ENCODE measurements at regions not wholly inside any gene's neighbourhood (a gene's known extent, or its start where the extent isn't known, plus 50 kb on each side); places are given as distances from the start of the nearest gene placed in this dataset.

- Histone ChIP-seq H3K36me3 (ENCODE audit: insufficient read depth, low read length) (no peaks in the 10 kb centered on the region; the same call in 1 of the 2 replicates), H3K4me1 (ENCODE audit: control insufficient read depth, insufficient read depth, low read length, unreplicated experiment) (peaks cover 35% of the 10 kb centered on the region), H3K27ac (ENCODE audit: low read depth, low read length) (peak overlapping the region; percentile 95), H2AFZ (ENCODE audit: low read length, unreplicated experiment) (no peak overlapping the region), H3K27me3 (ENCODE audit: insufficient read depth, low read length) (no peaks in the 10 kb centered on the region), H3K4me3 (ENCODE audit: low read depth, low read length) (no peak overlapping the region), H3K79me2 (ENCODE audit: control insufficient read depth, insufficient read depth, low read length, unreplicated experiment) (no peaks in the 10 kb centered on the region)
Measured at GRCh38 chr1:245090491-245091090, 64.2 kb upstream of the KIF26B start.

GRCh38 chr1:245087723-245088122 lies 67.1 kb upstream of the KIF26B start:
- no peak overlapping the region for H3K27ac ChIP-seq (ENCODE audit: low read depth, low read length)
- peaks cover 45% of the 10 kb centered on the region for H3K4me1 ChIP-seq (ENCODE audit: control insufficient read depth, insufficient read depth, low read length, unreplicated experiment)
- no peak overlapping the region for H2AFZ ChIP-seq (ENCODE audit: low read length, unreplicated experiment)
- H3K36me3 ChIP-seq (ENCODE audit: insufficient read depth, low read length) = no peaks in the 10 kb centered on the region; the same call in 1 of the 2 replicates
- H3K27me3 ChIP-seq (ENCODE audit: insufficient read depth, low read length) = no peaks in the 10 kb centered on the region
- no peak overlapping the region for H3K4me3 ChIP-seq (ENCODE audit: low read depth, low read length)
- no peaks in the 10 kb centered on the region for H3K79me2 ChIP-seq (ENCODE audit: control insufficient read depth, insufficient read depth, low read length, unreplicated experiment)

DNA sequence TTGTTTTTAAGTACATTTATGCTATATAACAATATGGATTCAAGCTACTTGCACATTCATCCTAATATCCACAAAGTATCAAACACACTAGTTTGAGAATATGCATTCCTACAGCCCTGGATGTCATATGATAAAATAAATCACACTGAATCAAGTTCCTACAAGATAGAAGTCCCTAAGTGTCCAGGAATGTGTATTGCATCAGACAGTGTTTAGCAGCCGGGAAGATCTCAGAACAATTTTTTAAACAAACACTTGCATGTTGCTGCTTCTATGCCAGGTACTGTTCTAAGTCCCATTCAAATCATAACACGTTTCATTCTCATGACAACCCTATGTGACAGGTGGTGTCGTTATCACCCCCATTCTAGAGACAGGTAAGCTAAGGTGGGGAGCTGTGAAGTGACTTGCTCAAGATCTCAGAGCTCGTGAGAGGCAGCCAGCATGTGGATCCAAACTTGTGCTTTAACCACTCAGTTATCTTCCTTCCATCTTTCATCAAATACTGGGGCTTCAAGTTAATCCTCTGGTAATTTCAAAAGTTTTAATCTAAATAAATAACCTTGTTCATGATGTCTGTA lies 68.3 kb upstream of the KIF26B start:
- H3K27ac ChIP-seq (ENCODE audit: low read depth, low read length) = peak overlapping the region; percentile 87
- no peaks in the 10 kb centered on the region for H3K27me3 ChIP-seq (ENCODE audit: insufficient read depth, low read length)
- H3K4me3 ChIP-seq (ENCODE audit: low read depth, low read length) = no peak overlapping the region
- no peaks in the 10 kb centered on the region for H3K79me2 ChIP-seq (ENCODE audit: control insufficient read depth, insufficient read depth, low read length, unreplicated experiment)
- peaks cover 33% of the 10 kb centered on the region for H3K4me1 ChIP-seq (ENCODE audit: control insufficient read depth, insufficient read depth, low read length, unreplicated experiment)
- H3K36me3 ChIP-seq (ENCODE audit: insufficient read depth, low read length) = no peaks in the 10 kb centered on the region; the same call in 1 of the 2 replicates
- no peak overlapping the region for H2AFZ ChIP-seq (ENCODE audit: low read length, unreplicated experiment)

- Histone ChIP-seq H3K27me3 (ENCODE audit: insufficient read depth, low read length) (no peaks in the 10 kb centered on the region), H2AFZ (ENCODE audit: low read length, unreplicated experiment) (peak overlapping the region; percentile 52), H3K4me1 (ENCODE audit: control insufficient read depth, insufficient read depth, low read length, unreplicated experiment) (peaks cover 24% of the 10 kb centered on the region), H3K79me2 (ENCODE audit: control insufficient read depth, insufficient read depth, low read length, unreplicated experiment) (no peaks in the 10 kb centered on the region), H3K4me3 (ENCODE audit: low read depth, low read length) (no peak overlapping the region), H3K36me3 (ENCODE audit: insufficient read depth, low read length) (no peaks in the 10 kb centered on the region; the same call in 1 of the 2 replicates), H3K27ac (ENCODE audit: low read depth, low read length) (peak overlapping the region; percentile 87)
Measured at GRCh38 chr1:245085508-245086095, 69.2 kb upstream of the KIF26B start.

GRCh38 chr1:245084551-245084950 lies 70.2 kb upstream of the KIF26B start:
- Histone ChIP-seq H3K27me3 (ENCODE audit: insufficient read depth, low read length) (no peaks in the 10 kb centered on the region), H3K4me1 (ENCODE audit: control insufficient read depth, insufficient read depth, low read length, unreplicated experiment) (peaks cover 24% of the 10 kb centered on the region), H2AFZ (ENCODE audit: low read length, unreplicated experiment) (no peak overlapping the region), H3K36me3 (ENCODE audit: insufficient read depth, low read length) (no peaks in the 10 kb centered on the region), H3K27ac (ENCODE audit: low read depth, low read length) (peak overlapping the region; percentile 87), H3K79me2 (ENCODE audit: control insufficient read depth, insufficient read depth, low read length, unreplicated experiment) (no peaks in the 10 kb centered on the region), H3K4me3 (ENCODE audit: low read depth, low read length) (no peak overlapping the region)

DNA sequence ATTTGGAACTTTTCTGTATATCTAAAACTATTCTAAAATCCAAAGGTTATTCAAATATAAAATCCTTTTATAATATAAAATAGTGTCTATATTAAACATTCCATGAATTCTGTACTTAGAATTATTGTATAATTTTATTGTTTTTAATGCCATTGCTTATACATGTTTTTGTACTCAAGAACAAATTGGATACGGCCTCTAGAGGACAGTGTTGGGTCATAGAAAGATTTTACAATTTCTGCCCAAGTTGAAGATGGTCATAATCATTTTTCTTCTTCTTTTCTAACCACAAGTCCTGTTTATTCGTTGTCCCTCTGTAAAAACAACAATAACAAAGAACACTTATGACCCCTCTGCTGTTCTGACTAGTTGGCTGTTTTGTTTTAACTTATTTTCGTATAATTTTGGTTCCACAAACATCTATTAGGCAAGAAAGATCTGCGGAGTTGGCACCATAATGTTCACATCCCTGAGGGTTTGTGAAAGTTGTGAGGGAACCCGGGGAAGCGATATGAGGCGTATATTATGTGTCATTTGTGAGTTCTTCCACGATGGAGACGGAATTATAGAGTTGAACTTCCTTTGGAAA lies 75.7 kb upstream of the KIF26B start:
- H3K4me3 ChIP-seq (ENCODE audit: low read depth, low read length) = no peak overlapping the region
- no peaks in the 10 kb centered on the region for H3K36me3 ChIP-seq (ENCODE audit: insufficient read depth, low read length)
- H2AFZ ChIP-seq (ENCODE audit: low read length, unreplicated experiment) = no peak overlapping the region
- H3K4me1 ChIP-seq (ENCODE audit: control insufficient read depth, insufficient read depth, low read length, unreplicated experiment) = no peaks in the 10 kb centered on the region
- no peak overlapping the region for H3K27ac ChIP-seq (ENCODE audit: low read depth, low read length)
- H3K27me3 ChIP-seq (ENCODE audit: insufficient read depth, low read length) = no peaks in the 10 kb centered on the region
- no peaks in the 10 kb centered on the region for H3K79me2 ChIP-seq (ENCODE audit: control insufficient read depth, insufficient read depth, low read length, unreplicated experiment)

DNA sequence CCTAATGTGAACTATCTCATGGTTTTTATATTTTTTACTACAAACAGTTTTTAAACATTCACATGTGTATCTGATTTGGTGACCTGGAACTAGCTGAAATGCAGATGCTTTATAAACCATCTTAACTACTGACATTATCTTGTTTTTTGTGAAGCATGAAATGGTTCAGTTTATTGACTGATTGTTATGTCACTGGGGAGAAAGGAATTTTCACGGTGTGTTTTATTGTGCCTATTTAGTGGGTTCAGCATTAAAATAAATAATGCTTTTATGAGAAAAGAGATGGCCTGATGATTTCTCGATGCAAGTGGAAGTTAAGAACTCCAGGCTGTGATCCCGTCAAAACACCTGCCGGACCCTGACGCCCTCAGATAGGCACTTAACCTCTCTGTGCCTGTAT lies 79.9 kb upstream of the KIF26B start:
- no peaks in the 10 kb centered on the region for H3K79me2 ChIP-seq (ENCODE audit: control insufficient read depth, insufficient read depth, low read length, unreplicated experiment)
- H3K4me1 ChIP-seq (ENCODE audit: control insufficient read depth, insufficient read depth, low read length, unreplicated experiment) = no peaks in the 10 kb centered on the region
- H2AFZ ChIP-seq (ENCODE audit: low read length, unreplicated experiment) = no peak overlapping the region
- no peaks in the 10 kb centered on the region for H3K27me3 ChIP-seq (ENCODE audit: insufficient read depth, low read length)
- H3K27ac ChIP-seq (ENCODE audit: low read depth, low read length) = no peak overlapping the region
- no peaks in the 10 kb centered on the region for H3K36me3 ChIP-seq (ENCODE audit: insufficient read depth, low read length)
- H3K4me3 ChIP-seq (ENCODE audit: low read depth, low read length) = no peak overlapping the region

GRCh38 chr1:245074232-245074747 lies 80.5 kb upstream of the KIF26B start:
- H3K27ac ChIP-seq (ENCODE audit: low read depth, low read length) = no peak overlapping the region
- no peak overlapping the region for H3K4me3 ChIP-seq (ENCODE audit: low read depth, low read length)
- H3K36me3 ChIP-seq (ENCODE audit: insufficient read depth, low read length) = no peaks in the 10 kb centered on the region
- H3K27me3 ChIP-seq (ENCODE audit: insufficient read depth, low read length) = no peaks in the 10 kb centered on the region
- no peaks in the 10 kb centered on the region for H3K4me1 ChIP-seq (ENCODE audit: control insufficient read depth, insufficient read depth, low read length, unreplicated experiment)
- H2AFZ ChIP-seq (ENCODE audit: low read length, unreplicated experiment) = no peak overlapping the region
- no peaks in the 10 kb centered on the region for H3K79me2 ChIP-seq (ENCODE audit: control insufficient read depth, insufficient read depth, low read length, unreplicated experiment)

- Histone ChIP-seq H3K27me3 (ENCODE audit: insufficient read depth, low read length) (no peaks in the 10 kb centered on the region), H3K4me3 (ENCODE audit: low read depth, low read length) (no peak overlapping the region), H2AFZ (ENCODE audit: low read length, unreplicated experiment) (no peak overlapping the region), H3K27ac (ENCODE audit: low read depth, low read length) (no peak overlapping the region), H3K4me1 (ENCODE audit: control insufficient read depth, insufficient read depth, low read length, unreplicated experiment) (no peaks in the 10 kb centered on the region), H3K36me3 (ENCODE audit: insufficient read depth, low read length) (no peaks in the 10 kb centered on the region), H3K79me2 (ENCODE audit: control insufficient read depth, insufficient read depth, low read length, unreplicated experiment) (no peaks in the 10 kb centered on the region)
Measured at GRCh38 chr1:245070836-245071615, 83.8 kb upstream of the KIF26B start.

GRCh38 chr1:245067257-245067656 lies 87.5 kb upstream of the KIF26B start:
- Histone ChIP-seq H3K4me3 (ENCODE audit: low read depth, low read length) (no peak overlapping the region), H3K27ac (ENCODE audit: low read depth, low read length) (no peak overlapping the region), H3K4me1 (ENCODE audit: control insufficient read depth, insufficient read depth, low read length, unreplicated experiment) (no peaks in the 10 kb centered on the region), H2AFZ (ENCODE audit: low read length, unreplicated experiment) (no peak overlapping the region), H3K36me3 (ENCODE audit: insufficient read depth, low read length) (no peaks in the 10 kb centered on the region), H3K79me2 (ENCODE audit: control insufficient read depth, insufficient read depth, low read length, unreplicated experiment) (no peaks in the 10 kb centered on the region), H3K27me3 (ENCODE audit: insufficient read depth, low read length) (no peaks in the 10 kb centered on the region)

All from ACC112 (cell line).